Fibroblast of the conjunctiva (primary cell): ENCODE measurements at regions not wholly inside any gene's neighbourhood (a gene's known extent, or its start where the extent isn't known, plus 50 kb on each side); places are given as distances from the start of the nearest gene placed in this dataset.
"Not testable (repeated sequence)": the region's sequence is repeated elsewhere in the genome, so short reads cannot be mapped to it uniquely, and the experiment has no call there.

ENCODE experiments used
- DNase-seq: peaks from one replicate; pipeline ENCODE4 v3.0.0-alpha.2; 2010; ENCODE audit warnings: low read depth

DNA sequence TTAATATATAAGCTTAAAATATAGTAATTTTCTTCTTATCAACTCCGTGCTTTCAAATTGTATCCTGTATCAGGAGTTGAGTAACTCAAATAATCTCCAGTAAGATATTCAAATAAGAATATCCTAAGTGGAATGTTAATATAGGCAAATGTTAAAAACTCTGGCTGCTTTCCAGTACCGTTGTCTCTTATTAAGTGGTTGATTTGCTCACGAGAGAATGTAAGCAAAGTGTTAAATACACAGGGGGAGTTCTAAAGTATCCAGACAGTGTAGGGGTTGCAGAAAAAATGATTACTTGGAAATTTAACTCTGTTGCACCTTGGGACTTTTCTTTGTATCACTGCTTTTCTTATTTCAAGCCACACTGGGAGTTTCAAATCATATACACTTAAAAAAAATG is 478.9 kb upstream of the TBL1XR1 start:
- DNase-seq = no peak

DNA sequence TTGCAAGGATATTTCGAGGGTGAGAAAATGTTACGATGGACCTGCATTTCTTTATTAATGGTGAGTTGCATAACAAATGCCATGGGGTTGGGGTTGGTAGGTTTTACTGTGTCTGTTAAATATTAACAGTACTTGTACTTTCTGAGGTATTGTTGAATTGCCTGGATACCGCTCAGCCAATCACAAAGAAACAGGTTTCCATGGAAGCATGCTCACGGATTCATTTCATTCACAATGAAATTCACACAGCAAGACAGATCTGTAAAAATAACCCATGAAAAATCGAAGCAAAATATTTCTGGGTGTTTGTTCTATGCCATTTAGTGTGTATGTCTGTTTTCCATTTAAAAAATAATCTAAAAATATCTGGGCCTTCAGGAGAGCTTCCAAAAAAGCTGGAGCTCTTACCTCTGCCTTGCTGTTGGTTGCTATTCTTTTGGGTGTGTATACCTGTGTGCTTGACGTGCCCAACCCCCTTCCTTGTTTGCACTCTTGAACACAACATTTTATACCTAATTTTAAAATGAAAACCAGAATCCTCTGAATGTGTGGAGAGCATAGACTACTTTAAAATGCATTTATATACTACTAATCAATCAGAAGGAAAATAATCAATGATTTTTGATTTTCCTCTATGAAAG is 479.8 kb upstream of the TBL1XR1 start:
- no peak for DNase-seq

GRCh38 chr3:177679568-177680471 is 482.5 kb upstream of the TBL1XR1 start:
- DNase-seq = peak; percentile 16

DNA sequence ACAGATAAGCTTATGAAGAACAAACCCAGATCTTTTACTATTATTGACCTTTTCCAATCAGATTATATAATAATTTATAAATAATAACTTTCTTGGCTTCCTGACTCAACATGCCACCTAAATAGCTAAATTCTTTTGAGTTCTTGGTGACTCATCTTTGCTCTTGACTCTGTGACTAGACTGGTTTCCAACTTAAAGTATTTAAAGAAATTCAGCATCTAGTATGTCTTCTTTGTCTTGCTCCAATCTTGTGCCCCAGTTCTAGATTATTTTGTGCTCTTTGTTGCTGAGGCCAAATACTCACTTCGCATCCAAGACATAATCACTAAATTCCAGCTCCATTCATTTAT is 483.2 kb upstream of the TBL1XR1 start:
- DNase-seq = no peak

GRCh38 chr3:177681156-177681555 is 483.9 kb upstream of the TBL1XR1 start:
- no peak for DNase-seq

- no peak for DNase-seq
These were observed 484.6 kb upstream of the TBL1XR1 start for GRCh38 chr3:177681852-177682251.

GRCh38 chr3:177683586-177683985 is 486.3 kb upstream of the TBL1XR1 start:
- DNase-seq = no peak

- DNase-seq = no peak
These were observed 489.4 kb upstream of the TBL1XR1 start for GRCh38 chr3:177686671-177687070.

GRCh38 chr3:177687291-177687690 is 490.0 kb upstream of the TBL1XR1 start:
- DNase-seq = no peak

GRCh38 chr3:177688152-177688551 is 490.9 kb upstream of the TBL1XR1 start:
- DNase-seq = no peak

GRCh38 chr3:177689077-177689476 is 491.8 kb upstream of the TBL1XR1 start:
- DNase-seq = no peak

- DNase-seq = no peak
These were observed 492.6 kb upstream of the TBL1XR1 start for GRCh38 chr3:177689869-177690268.

DNA sequence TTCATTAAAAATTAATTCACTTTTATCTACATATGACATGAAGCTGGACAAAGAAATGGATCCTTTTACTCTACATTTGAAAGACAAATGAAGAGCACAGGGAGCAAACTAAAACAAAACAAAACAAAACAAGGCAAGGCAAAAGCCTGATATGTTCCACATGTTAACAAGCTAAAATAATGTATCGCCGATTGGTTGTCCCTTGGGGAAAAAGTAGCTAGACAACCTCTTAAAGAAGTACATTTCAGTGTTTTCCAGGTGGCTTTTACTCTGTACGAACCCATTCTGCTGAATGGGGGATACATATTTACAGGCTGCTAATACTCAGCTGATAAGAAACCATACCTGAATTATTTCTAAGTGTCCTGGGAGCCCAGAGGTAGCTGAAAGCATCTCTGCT is 493.0 kb upstream of the TBL1XR1 start:
- no peak for DNase-seq

DNA sequence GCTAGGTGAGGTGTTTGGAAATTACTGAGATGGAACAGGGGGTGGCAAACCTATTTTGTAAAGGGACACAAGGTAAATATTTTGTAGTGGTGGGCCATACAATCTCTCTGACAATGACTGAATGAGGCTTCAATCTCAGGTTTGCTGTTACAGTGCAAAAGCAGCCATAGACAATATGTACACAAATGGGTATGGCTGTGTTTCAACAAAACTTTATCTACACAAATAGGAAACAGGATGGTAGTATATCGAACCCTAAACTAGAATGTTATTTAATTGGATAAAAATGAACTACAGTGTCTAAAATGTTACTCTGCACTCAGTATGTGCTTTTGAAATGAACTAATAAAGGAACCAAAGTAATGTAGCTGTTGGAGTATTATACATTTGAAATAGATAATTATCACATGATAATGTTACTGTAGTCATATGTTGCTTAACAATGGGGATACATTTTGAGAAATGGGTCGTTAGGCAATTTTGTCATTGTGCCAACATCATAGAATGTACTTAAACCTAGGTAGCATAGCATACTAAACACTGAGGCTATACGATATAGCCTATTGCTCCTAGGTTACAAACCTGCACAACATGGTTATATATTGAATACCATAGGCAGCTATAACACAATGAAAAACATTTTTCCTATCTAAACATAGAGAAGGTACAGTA is 495.2 kb upstream of the TBL1XR1 start:
- no peak for DNase-seq

DNA sequence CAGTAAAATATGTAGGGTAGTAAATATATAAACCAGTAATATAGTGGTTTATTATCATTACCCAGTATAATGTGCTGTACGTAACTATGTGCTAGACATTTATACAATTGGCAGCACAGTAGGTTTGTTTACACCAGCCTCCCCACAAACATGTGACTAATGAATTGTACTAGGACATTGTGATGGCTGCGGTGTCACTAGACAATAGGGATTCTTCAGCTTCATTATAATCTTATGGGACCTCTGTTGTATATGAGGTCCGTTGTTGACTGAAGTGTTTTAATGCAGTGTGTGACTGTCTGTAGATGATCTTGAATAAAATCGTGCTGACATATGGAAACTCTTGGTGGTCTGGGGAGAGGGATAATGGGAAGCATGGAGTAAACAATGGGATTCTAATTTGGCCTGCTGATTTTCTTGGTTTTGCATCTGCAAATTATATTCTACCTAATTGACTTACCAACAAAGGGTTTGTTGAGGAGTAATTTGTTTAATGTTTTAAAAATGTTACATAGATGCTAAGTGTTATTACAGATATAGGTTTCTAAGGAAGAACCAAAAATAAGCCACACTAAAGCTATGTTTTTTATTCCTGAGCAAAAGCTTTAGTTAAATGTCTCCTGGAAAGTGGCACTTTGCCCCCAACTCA is 496.5 kb upstream of the TBL1XR1 start:
- DNase-seq = no peak

DNA sequence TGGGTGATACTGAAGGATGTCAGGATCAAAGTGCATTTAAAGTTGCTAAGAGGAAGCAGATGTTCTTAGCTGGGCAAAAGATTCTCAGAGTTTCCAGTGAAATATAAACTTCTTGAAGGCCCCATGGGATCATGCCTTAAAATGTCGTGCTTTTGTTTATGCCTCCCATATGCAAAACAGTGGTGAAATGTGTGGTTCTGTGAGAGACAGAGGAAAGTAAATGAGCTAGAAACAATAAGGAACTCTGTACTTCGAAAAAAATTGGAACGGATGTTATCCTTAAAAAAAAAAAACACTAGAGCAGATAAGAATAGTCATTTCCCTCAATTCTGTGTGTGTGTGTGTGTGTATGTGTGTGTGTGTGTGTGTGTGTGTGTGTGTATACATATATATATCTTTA is 497.0 kb upstream of the TBL1XR1 start:
- peak; percentile 85 for DNase-seq

GRCh38 chr3:177694951-177695350 is 497.7 kb upstream of the TBL1XR1 start:
- DNase-seq = no peak

DNA sequence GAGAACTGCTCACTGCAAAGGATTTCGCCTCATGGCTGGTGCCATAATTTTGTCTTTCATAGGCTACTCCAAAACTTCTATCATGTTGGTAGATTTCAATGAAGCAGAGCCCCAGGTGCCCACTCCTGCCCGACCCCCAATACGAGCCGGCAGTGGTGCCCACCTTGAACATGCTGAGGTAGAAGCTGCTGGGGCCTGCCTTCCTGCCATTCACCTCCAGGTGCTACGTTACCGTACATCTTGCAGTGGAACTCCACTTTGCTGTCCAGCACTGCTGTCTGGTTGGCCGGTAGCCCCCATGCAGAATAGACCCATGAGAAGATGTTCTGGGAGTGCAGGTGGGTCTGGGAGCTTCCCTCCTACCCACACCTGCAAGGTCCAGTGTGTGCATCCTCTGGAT is 502.8 kb upstream of the TBL1XR1 start:
- DNase-seq = no peak

GRCh38 chr3:177703788-177704187 is 506.5 kb upstream of the TBL1XR1 start:
- DNase-seq = no peak

DNA sequence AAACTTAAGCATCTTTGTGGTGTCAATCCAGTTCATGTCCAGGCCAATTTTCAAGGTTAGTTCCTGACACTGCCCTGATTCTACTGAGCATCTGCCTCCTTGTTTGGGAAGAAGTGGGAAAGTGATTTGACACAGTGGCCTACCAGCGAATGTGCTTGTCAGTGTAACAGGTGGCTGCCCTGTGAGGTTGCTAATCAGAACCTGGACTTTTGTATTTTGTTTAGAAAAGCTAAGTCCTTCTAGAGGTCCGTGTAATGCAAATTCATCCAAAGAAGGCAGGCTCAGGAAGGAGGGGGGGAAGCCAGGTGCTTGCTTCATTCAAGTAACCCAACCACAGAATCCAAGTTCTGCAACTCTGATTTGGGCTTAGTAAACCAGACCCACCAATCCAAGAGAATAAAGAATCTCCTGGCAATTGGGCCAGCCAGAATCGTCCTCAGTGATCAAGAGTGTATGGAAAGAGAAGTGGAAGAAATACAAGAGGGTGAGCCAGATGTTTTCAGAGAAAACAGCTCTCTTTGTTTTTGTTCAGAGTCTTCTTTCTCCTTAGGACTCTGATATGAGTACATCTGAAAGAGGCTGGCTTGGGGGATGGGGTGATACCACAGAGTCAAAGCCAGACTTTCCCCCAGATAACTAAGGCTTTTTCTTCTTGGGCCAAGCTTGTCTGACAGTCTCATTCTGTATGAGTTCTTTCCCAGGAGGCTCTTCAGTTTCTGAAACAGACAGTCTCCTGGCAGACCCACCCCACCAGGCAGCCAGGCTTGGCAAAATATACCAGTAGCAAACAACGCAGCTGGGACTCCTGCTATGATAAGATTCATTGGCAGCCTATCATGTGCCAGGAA is 508.9 kb upstream of the TBL1XR1 start:
- DNase-seq = no peak

- DNase-seq = not testable (repeated sequence)
These were observed 512.2 kb upstream of the TBL1XR1 start for GRCh38 chr3:177709470-177709869.

DNA sequence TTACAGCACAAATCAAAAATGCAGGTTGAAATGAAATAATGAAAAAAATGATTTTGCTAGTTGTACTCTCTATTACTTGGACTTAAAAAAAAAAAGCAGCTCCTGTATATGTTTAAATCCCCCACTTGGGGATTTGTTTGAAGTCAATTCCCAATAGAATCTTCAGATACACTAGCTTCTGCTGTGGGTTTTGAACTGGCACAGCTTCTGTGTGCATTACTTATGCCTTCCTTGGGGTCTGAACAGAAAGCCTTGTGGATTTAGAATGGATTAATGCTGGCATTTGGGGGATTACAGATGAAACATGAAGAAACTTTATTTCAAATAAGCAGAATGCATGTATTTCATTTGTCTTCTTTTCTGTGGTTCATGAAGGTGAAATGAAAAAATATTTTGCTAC is 513.2 kb upstream of the TBL1XR1 start:
- DNase-seq = no peak
